HepG2 (cell line): ENCODE measurements at regions not wholly inside any gene's neighbourhood (a gene's known extent, or its start where the extent isn't known, plus 50 kb on each side); places are given as distances from the start of the nearest gene placed in this dataset.

ENCODE experiments used
- ATAC-seq: fragments of 200-7000 bp; cut with Tn5 transposase; 3 replicates; pipeline ENCODE4 v1.9.1; 2020; ENCODE audit warnings: mild to moderate bottlenecking, moderate library complexity
- BruUV-seq: library from RNA; stranded (reverse); fragments of 400-500 nt; replicated peaks from 2 replicates; lab custom pipeline; 2021; lab: Mats Ljungman, UMichigan
- CTCF ChIA-PET: fragments of 300-600 bp; formaldehyde crosslinking; extraction: SDS; loops from one replicate; lab custom pipeline; 2021; ENCODE audit warnings: low total read pairs, inconsistent platforms, low intra/inter-chr PET ratio; lab: Yijun Ruan, JAX
- POLR2A ChIA-PET: fragments of 350-600 bp; sonication (Branson Sonifier 250); formaldehyde crosslinking; loops from one replicate; lab custom pipeline; 2020; ENCODE audit warnings: antibody characterized with exemption, inconsistent platforms; lab: Yijun Ruan, JAX
- DNase-seq: peaks from one replicate; pipeline ENCODE4 v3.0.0-alpha.2; 2015; ENCODE audit warnings: low spot score
- FAIRE-seq: peaks from 3 replicates; lab custom pipeline; 2011; peaks lifted over from hg19 to GRCh38; lab: Jason Lieb, UNC
- H2AFZ ChIP-seq: one replicate; pipeline ENCODE4 v1.6.1; 2011; ENCODE audit warnings: low read length, inconsistent platforms
- H3K27ac ChIP-seq: fragments of 300-600 bp; 3 replicates; pipeline ENCODE4 v1.8.0; 2011; ENCODE audit warnings: mixed run types, mild to moderate bottlenecking, mixed read lengths, low read length, inconsistent platforms; ENCODE audit not compliant: insufficient read depth; ENCODE audit errors: extremely low read length
- H3K27me3 ChIP-seq, 2 experiments: fragments of 200-600 bp in 1 of 2; 2 replicates in 1 of 2; 3 replicates in 1 of 2; pipeline versions ENCODE4 v1.6.0 to v1.8.0; 2011; ENCODE audit warnings: low read length in 2 of 2, mild to moderate bottlenecking in 2 of 2, moderate library complexity in 2 of 2, inconsistent platforms in 1 of 2; ENCODE audit not compliant: insufficient read depth in 2 of 2, control insufficient read depth in 1 of 2
- H3K36me3 ChIP-seq, 2 experiments: fragments of 200-600 bp in 1 of 2; replicated peaks in 1 of 2; 2 replicates in 1 of 2; 3 replicates in 1 of 2; pipeline versions ENCODE4 v1.5.1 to v1.8.0; 2011; ENCODE audit warnings: low read length in 2 of 2, inconsistent platforms in 1 of 2; ENCODE audit not compliant: insufficient read depth in 2 of 2, control insufficient read depth in 1 of 2
- H3K4me1 ChIP-seq: 2 replicates; pipeline ENCODE4 v1.5.1; 2012; ENCODE audit warnings: low read length, inconsistent platforms; ENCODE audit not compliant: insufficient read depth
- H3K4me2 ChIP-seq: 2 replicates; pipeline ENCODE4 v1.6.0; 2011; ENCODE audit warnings: low read depth, low read length, inconsistent platforms
- H3K4me3 ChIP-seq, 3 experiments: fragments of 200-600 bp in 1 of 3; sonication (generic), shearing (Covaris generic) in 1 of 3; replicated peaks in 1 of 3; 2 replicates each; pipeline ENCODE4 v1.5.1; 2011 to 2016; ENCODE audit warnings: low read length in 3 of 3, inconsistent platforms in 2 of 3, low read depth in 2 of 3, mild to moderate bottlenecking in 2 of 3, control low read depth in 1 of 3, mixed read lengths in 1 of 3; ENCODE audit not compliant: insufficient read depth in 1 of 3
- H3K79me2 ChIP-seq: one replicate; pipeline ENCODE4 v1.6.1; 2011; ENCODE audit warnings: low read length, inconsistent platforms; ENCODE audit not compliant: insufficient read depth
- H3K9ac ChIP-seq: 2 replicates; pipeline ENCODE4 v1.6.0; 2011; ENCODE audit warnings: mild to moderate bottlenecking, low read depth, low read length, inconsistent platforms; ENCODE audit not compliant: insufficient read depth
- H3K9me3 ChIP-seq: 2 replicates; pipeline ENCODE4 v1.5.1; 2012; ENCODE audit warnings: mild to moderate bottlenecking, low read length
- H4K20me1 ChIP-seq: 2 replicates; pipeline ENCODE4 v1.6.0; 2011; ENCODE audit warnings: inconsistent platforms, mild to moderate bottlenecking, low read length, moderate library complexity; ENCODE audit not compliant: insufficient read depth
- GATAD2A ChIP-seq: IDR thresholded peaks from 2 replicates; pipeline ENCODE4 v1.6.1; 2016
- HMG20A ChIP-seq: IDR thresholded peaks from 2 replicates; pipeline ENCODE4 v1.6.1; 2016; ENCODE audit warnings: borderline replicate concordance
- JUND ChIP-seq: sonication (generic); formaldehyde crosslinking; IDR thresholded peaks from 2 replicates; pipeline ENCODE4 v1.8.0; 2022; ENCODE audit warnings: mild to moderate bottlenecking, missing genetic modification reagents
- MATR3 ChIP-seq: sonication (generic); formaldehyde crosslinking; IDR thresholded peaks from 2 replicates; pipeline ENCODE4 v1.4.0; 2020; ENCODE audit warnings: missing genetic modification reagents
- MYC ChIP-seq: sonication (generic); formaldehyde crosslinking; IDR thresholded peaks from 2 replicates; pipeline ENCODE4 v1.9.0; 2021; ENCODE audit warnings: missing genetic modification reagents, borderline replicate concordance
- TOPORS ChIP-seq: sonication (generic); formaldehyde crosslinking; IDR thresholded peaks from 2 replicates; pipeline ENCODE4 v1.8.0; 2023; ENCODE audit warnings: mild to moderate bottlenecking, missing genetic modification reagents
- ZSCAN20 ChIP-seq: sonication (generic); formaldehyde crosslinking; IDR thresholded peaks from 2 replicates; pipeline ENCODE4 v1.4.0; 2020; ENCODE audit warnings: missing genetic modification reagents, mild to moderate bottlenecking, borderline replicate concordance
- ZSCAN30 ChIP-seq: sonication (generic); formaldehyde crosslinking; IDR thresholded peaks from 2 replicates; pipeline ENCODE4 v1.5.0; 2020; ENCODE audit warnings: mild to moderate bottlenecking, missing genetic modification reagents
- WGBS: methylation state at CpG from one replicate; pipeline ENCODE4 v1.1.6; 2017; ENCODE audit warnings: low lambda C conversion rate; 5-methylcytosine and 5-hydroxymethylcytosine counted together
- in situ Hi-C: cut with HindIII; loops from 2 replicates; pipeline ENCODE4 v1.10.0; 2017; ENCODE audit warnings: low pct_unique_long_range_greater_than_20kb; ENCODE audit not compliant: extremely low pct_ligation_motif_present
- intact Hi-C: fragments of 100-400 bp; cut with micrococcal nuclease; formaldehyde crosslinking; loops from one replicate; pipeline ENCODE4 v1.10.0; 2022; ENCODE audit not compliant: unreplicated experiment
- TF ChIP-seq, protein P1 (sequence below): sonication (generic); formaldehyde crosslinking; IDR thresholded peaks from 2 replicates; pipeline ENCODE4 v1.4.0; 2020; ENCODE audit warnings: missing genetic modification reagents
- TF ChIP-seq, protein P2 (sequence below), 2 experiments: sonication (generic) in 1 of 2; formaldehyde crosslinking in 1 of 2; IDR thresholded peaks; 2 replicates each; pipeline versions ENCODE4 v1.4.0 to v1.6.1; 2018 to 2020; ENCODE audit warnings: missing genetic modification reagents in 2 of 2, borderline replicate concordance in 1 of 2, low read depth in 1 of 2, mild to moderate bottlenecking in 1 of 2, missing biosample characterization in 1 of 2
- TF ChIP-seq, protein P3 (sequence below): sonication (generic); formaldehyde crosslinking; IDR thresholded peaks from 2 replicates; pipeline ENCODE4 v1.4.0; 2020; ENCODE audit warnings: missing genetic modification reagents

DNA sequence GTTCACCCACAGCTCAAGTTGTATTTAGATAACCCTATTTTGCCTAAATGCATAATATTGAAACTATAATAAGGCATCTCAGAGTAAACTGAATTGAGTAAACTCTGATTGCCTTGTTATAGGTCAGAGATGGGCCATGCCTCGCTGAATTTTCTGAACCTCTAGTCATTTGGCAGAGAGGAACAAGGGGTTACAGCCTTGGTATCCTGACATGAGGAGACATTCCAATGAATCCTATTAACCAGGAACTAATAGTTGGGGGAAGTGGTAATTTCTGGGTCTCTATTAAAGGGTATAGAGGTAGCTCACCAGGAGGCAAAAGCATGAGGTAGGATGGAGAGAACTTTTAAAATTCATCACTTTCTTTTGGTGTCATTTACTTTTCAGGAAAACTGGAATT lies 227.4 kb upstream of the CHST9 start:
- Histone ChIP-seq H4K20me1 (no peaks in the 10 kb centered on the region), H3K36me3 (no peaks in the 10 kb centered on the region), H3K4me1 (peaks cover 25% of the 10 kb centered on the region), H3K4me2 (no peak overlapping the region), H3K9ac (no peak overlapping the region), H3K9me3 (no peaks in the 10 kb centered on the region), H3K27ac (no peak overlapping the region), H3K27me3 (no peaks in the 10 kb centered on the region), H3K4me3 (no peak overlapping the region), H3K79me2 (no peaks in the 10 kb centered on the region), H2AFZ (no peak overlapping the region)
- TF ChIP-seq TOPORS (CRISPR knock-in tag) (no peak), ZSCAN20 (CRISPR knock-in tag) (no peak), MYC (CRISPR knock-in tag) (no peak), ZSCAN30 (CRISPR knock-in tag) (no peak), GATAD2A (CRISPR knock-in tag) (no peak), MATR3 (CRISPR knock-in tag) (no peak), JUND (CRISPR knock-in tag) (no peak), HMG20A (no peak)
- TF ChIP-seq, protein P1, sequence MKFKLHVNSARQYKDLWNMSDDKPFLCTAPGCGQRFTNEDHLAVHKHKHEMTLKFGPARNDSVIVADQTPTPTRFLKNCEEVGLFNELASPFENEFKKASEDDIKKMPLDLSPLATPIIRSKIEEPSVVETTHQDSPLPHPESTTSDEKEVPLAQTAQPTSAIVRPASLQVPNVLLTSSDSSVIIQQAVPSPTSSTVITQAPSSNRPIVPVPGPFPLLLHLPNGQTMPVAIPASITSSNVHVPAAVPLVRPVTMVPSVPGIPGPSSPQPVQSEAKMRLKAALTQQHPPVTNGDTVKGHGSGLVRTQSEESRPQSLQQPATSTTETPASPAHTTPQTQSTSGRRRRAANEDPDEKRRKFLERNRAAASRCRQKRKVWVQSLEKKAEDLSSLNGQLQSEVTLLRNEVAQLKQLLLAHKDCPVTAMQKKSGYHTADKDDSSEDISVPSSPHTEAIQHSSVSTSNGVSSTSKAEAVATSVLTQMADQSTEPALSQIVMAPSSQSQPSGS = no peak
- TF ChIP-seq, protein P2, sequence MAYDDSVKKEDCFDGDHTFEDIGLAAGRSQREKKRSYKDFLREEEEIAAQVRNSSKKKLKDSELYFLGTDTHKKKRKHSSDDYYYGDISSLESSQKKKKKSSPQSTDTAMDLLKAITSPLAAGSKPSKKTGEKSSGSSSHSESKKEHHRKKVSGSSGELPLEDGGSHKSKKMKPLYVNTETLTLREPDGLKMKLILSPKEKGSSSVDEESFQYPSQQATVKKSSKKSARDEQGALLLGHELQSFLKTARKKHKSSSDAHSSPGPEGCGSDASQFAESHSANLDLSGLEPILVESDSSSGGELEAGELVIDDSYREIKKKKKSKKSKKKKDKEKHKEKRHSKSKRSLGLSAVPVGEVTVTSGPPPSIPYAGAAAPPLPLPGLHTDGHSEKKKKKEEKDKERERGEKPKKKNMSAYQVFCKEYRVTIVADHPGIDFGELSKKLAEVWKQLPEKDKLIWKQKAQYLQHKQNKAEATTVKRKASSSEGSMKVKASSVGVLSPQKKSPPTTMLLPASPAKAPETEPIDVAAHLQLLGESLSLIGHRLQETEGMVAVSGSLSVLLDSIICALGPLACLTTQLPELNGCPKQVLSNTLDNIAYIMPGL (CRISPR knock-in tag; IDR thresholded peaks at IDR 0.05; ENCODE audit: borderline replicate concordance in 1 of 2, low read depth in 1 of 2) = no peak
- TF ChIP-seq, protein P3, sequence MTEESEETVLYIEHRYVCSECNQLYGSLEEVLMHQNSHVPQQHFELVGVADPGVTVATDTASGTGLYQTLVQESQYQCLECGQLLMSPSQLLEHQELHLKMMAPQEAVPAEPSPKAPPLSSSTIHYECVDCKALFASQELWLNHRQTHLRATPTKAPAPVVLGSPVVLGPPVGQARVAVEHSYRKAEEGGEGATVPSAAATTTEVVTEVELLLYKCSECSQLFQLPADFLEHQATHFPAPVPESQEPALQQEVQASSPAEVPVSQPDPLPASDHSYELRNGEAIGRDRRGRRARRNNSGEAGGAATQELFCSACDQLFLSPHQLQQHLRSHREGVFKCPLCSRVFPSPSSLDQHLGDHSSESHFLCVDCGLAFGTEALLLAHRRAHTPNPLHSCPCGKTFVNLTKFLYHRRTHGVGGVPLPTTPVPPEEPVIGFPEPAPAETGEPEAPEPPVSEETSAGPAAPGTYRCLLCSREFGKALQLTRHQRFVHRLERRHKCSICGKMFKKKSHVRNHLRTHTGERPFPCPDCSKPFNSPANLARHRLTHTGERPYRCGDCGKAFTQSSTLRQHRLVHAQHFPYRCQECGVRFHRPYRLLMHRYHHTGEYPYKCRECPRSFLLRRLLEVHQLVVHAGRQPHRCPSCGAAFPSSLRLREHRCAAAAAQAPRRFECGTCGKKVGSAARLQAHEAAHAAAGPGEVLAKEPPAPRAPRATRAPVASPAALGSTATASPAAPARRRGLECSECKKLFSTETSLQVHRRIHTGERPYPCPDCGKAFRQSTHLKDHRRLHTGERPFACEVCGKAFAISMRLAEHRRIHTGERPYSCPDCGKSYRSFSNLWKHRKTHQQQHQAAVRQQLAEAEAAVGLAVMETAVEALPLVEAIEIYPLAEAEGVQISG (CRISPR knock-in tag) = no peak
- no TSS peak for BruUV-seq
- ChIA-PET CTCF (no interaction called here), POLR2A (no interaction called here)
- FAIRE-seq = no peak
- no peak for ATAC-seq
- in situ Hi-C loops = no loop called here
- WGBS = 24% methylated on average over 1 of the region's 1 CpG
- intact Hi-C loops = no loop called here
- no peak for DNase-seq
